ENCODE measurements at regions not wholly inside any gene's neighbourhood (a gene's known extent, or its start where the extent isn't known, plus 50 kb on each side); places are given as distances from the start of the nearest gene placed in this dataset.

DNA sequence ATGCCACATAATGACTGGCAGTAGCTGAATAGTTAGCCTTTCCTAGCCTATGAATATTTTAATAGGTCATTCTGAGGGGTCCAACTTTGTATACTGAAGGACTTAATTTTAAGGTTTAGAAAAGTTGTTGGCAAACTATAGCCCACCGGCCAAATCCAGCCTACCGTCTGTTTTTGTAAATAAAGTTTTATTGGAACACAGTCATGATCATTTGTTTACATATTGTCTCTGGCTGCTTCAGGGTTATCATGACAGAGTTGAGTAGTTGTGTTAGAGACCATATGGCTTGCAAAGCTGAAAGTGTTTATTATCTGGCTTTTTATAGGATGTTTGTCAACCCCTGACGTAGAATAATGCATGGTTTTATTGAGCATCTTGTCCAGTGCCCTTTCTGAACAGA, 73.4 kb downstream of the NTMT2 start:
- Histone ChIP-seq H3K4me1 (peaks cover 0 to 10% (median 0%) of the 10 kb centered on the region in 10 experiments; a peak in 7 of 20 replicates), H3K4me3 (no peak overlapping the region), H3K9me3 (replicated peaks in 1 of 11) (peaks cover 0 to 13% (median 0%) of the 10 kb centered on the region in 11 experiments; a peak in 6 of 22 replicates), H3K36me3 (no peaks in the 10 kb centered on the region), H4K20me1 (no peaks in the 10 kb centered on the region), H3K9ac (no peak overlapping the region), H3K27me3 (no peaks in the 10 kb centered on the region), H3K4me2 (no peak overlapping the region), H3K27ac (no peak overlapping the region)
- TF ChIP-seq Cebpa-rat (IDR thresholded peaks at IDR 0.05) = no peak

DNA sequence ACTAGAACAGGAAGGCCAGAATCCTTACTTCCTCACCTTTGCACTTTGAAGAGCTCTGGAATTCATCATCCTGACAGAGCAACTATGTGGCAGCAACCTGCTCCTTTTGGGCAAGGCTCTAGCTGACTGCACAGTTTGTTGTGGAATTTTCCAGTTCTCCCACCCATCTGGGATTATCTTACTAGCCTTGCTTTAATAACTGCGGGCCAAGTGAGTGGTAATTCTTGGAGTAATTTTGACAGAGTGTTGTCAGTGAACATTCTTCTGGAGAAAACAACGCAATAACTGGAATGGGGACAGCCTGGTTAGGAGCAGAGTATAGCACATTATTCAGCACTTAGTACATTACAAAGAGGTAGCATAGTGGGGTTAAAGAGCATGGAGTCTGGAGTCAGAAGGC, 75.3 kb downstream of the NTMT2 start:
- H3K9me3 ChIP-seq (replicated peaks in 1 of 11) = peaks cover 0 to 19% (median 0%) of the 10 kb centered on the region in 11 experiments; a peak in 6 of 22 replicates
- H3K4me3 ChIP-seq = no peak overlapping the region
- H3K27ac ChIP-seq = no peak overlapping the region
- no peaks in the 10 kb centered on the region for H3K27me3 ChIP-seq
- no peaks in the 10 kb centered on the region for H3K36me3 ChIP-seq
- no peak overlapping the region for H3K4me2 ChIP-seq
- TF ChIP-seq Cebpa-rat (IDR thresholded peaks at IDR 0.05) = no peak
- no peaks in the 10 kb centered on the region for H3K4me1 ChIP-seq
- H3K9ac ChIP-seq = no peak overlapping the region
- H4K20me1 ChIP-seq = no peaks in the 10 kb centered on the region

DNA sequence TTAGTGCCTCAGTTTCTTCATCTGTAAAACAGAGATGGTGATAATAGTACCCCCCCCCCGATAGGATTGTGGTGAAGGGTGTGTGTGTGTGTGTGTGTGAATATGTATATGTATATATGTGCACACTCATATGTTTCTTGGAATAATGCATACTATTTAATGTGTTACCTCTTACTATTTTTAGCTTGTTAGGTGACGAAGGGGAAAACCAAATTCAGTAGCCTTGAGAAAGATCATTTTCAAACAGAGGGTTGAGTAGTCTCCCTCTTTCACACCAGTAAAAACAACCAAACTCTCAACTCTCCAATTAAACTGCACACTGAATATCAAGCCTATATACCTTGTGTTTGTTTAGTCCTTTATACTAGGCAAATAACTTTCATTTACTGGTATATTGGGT, 75.7 kb downstream of the NTMT2 start:
- Histone ChIP-seq H3K36me3 (no peaks in the 10 kb centered on the region), H3K9ac (no peak overlapping the region), H3K27me3 (no peaks in the 10 kb centered on the region), H3K4me2 (no peak overlapping the region), H3K9me3 (replicated peaks in 1 of 11) (peaks cover 0 to 19% (median 0%) of the 10 kb centered on the region in 11 experiments; a peak in 6 of 22 replicates), H4K20me1 (no peaks in the 10 kb centered on the region), H3K4me1 (no peaks in the 10 kb centered on the region), H3K4me3 (no peak overlapping the region), H3K27ac (no peak overlapping the region)
- TF ChIP-seq Cebpa-rat (IDR thresholded peaks at IDR 0.05) = no peak

DNA sequence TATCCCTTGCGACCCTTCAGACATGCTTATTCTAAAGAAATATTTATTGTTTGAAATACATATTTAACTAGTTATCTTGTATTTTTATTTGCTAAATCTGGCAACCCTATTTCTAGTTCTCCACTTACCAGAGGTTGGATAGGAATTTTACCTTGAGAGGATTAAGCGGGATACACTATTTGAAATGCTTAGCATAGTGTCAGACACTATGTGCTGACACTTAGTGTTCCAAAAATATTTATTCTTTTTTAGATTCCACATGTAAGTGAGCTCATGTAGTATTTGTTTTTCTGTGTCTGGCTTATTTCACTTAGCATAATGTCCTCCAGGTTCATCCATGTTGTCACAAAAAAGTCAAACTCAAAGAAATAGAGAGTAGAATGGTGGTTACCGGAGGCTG, 78.7 kb downstream of the NTMT2 start:
- TF ChIP-seq Cebpa-rat (IDR thresholded peaks at IDR 0.05) = no peak
- Histone ChIP-seq H3K4me1 (no peaks in the 10 kb centered on the region), H3K9ac (no peak overlapping the region)

DNA sequence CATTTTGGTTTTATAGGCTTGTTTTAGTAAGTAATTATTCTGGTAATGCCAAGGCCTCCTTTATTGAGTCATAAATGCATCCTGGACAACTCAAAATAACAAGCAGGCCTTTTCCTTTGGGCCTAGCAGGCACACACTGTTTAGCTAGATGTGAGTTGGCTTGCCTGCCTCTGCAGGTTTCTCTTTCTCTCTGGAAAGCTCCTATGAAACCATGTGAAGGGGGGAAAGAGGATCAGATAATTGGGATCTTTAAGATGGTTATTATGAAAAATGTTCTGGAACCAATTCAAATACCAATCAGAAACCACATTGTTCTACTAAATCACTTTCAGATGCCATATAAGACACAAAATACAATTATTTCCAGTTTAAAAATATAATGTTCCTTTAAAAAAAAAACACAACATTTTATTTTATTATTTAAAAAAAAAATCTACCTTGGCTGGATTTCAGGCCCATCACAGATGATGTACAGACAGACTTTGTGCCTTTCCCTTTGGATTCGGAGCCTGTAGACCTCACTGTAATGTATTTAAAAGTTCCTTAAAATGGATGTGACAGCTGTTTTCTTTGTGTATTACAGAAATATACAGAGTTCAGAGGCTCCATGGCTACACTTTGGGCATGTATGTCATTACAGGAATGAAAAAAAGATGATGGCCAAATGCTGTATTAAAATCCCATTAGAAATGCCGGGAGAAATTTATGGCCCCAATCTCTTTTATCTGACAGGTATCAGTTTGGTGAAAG, 80.2 kb downstream of the NTMT2 start:
- Histone ChIP-seq H3K27ac (no peak overlapping the region), H3K4me1 (peaks cover 0 to 5% (median 4%) of the 10 kb centered on the region in 10 experiments; a peak in 13 of 20 replicates), H3K9me3 (replicated peaks in 1 of 11) (peaks cover 0 to 19% (median 0%) of the 10 kb centered on the region in 11 experiments; a peak in 6 of 22 replicates), H4K20me1 (no peaks in the 10 kb centered on the region), H3K27me3 (no peaks in the 10 kb centered on the region), H3K4me3 (no peak overlapping the region), H3K36me3 (no peaks in the 10 kb centered on the region), H3K9ac (no peak overlapping the region), H3K4me2 (no peak overlapping the region)
- TF ChIP-seq Cebpa-rat (IDR thresholded peaks at IDR 0.05) = no peak

More for the DNA sequence above, 78.7 kb downstream of the NTMT2 start:
- Histone ChIP-seq H3K9me3 (replicated peaks in 1 of 11) (peaks cover 0 to 19% (median 0%) of the 10 kb centered on the region in 11 experiments; a peak in 6 of 22 replicates), H4K20me1 (no peaks in the 10 kb centered on the region), H3K4me2 (no peak overlapping the region), H3K27ac (no peak overlapping the region), H3K4me3 (no peak overlapping the region), H3K36me3 (no peaks in the 10 kb centered on the region), H3K27me3 (no peaks in the 10 kb centered on the region)

DNA sequence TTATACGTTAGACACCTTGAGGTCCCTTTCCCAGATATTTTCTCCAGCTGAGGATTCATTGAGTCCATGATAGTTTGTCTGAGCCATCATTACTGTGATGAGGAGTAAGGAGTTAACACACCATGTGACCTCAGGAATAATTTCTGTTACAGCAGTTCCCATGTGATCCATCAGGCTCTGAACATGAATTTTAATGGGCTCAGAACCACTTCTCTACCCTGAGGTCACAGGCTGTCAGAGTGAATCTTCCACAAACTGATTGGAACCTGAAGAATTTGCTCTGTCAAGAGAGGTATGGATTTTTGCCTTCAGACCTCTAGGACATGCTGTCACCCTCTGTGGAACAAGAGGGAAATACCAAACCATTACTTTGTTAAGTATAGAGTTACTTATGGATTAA, 81.0 kb downstream of the NTMT2 start:
- TF ChIP-seq Cebpa-rat (IDR thresholded peaks at IDR 0.05) = no peak
- H3K4me2 ChIP-seq = no peak overlapping the region
- H4K20me1 ChIP-seq = no peaks in the 10 kb centered on the region
- H3K27me3 ChIP-seq = no peaks in the 10 kb centered on the region
- no peak overlapping the region for H3K9ac ChIP-seq
- H3K36me3 ChIP-seq = no peaks in the 10 kb centered on the region
- peaks cover 0 to 11% (median 9%) of the 10 kb centered on the region in 10 experiments; a peak in 13 of 20 replicates for H3K4me1 ChIP-seq
- no peak overlapping the region for H3K27ac ChIP-seq
- H3K4me3 ChIP-seq = no peak overlapping the region
- H3K9me3 ChIP-seq (replicated peaks in 1 of 11) = peaks cover 0 to 19% (median 0%) of the 10 kb centered on the region in 11 experiments; a peak in 6 of 22 replicates

DNA sequence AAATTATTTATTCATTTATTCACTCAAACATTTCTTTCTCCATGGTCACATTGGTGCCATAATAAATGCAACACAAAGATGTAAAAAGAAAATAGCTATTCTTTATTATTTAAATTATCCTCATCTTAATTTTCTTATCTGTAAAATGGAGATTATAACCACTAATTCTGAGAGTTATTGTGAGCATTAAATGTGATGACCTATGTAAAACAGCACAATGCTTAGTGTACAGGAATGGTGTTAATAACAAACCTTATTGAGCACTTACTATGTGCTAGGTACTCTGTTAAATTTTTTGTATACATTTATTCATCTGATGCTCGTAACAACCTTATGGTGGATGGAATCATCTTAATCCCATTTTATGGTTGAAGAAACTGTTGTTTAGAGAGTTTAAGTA, 84.6 kb downstream of the NTMT2 start:
- H3K4me1 ChIP-seq = peaks cover 0 to 11% (median 9%) of the 10 kb centered on the region in 10 experiments; a peak in 13 of 20 replicates
- no peaks in the 10 kb centered on the region for H3K36me3 ChIP-seq
- H3K9me3 ChIP-seq (replicated peaks in 1 of 11) = no peaks in the 10 kb centered on the region
- H3K4me3 ChIP-seq = no peak overlapping the region
- H3K9ac ChIP-seq = no peak overlapping the region
- H3K27ac ChIP-seq = no peak overlapping the region
- no peak for TF ChIP-seq Cebpa-rat (IDR thresholded peaks at IDR 0.05)
- peak overlapping the region in 1 of 11 experiments; percentile 54; a peak in 2 of 22 replicates for H3K4me2 ChIP-seq
- no peaks in the 10 kb centered on the region for H3K27me3 ChIP-seq
- no peaks in the 10 kb centered on the region for H4K20me1 ChIP-seq

DNA sequence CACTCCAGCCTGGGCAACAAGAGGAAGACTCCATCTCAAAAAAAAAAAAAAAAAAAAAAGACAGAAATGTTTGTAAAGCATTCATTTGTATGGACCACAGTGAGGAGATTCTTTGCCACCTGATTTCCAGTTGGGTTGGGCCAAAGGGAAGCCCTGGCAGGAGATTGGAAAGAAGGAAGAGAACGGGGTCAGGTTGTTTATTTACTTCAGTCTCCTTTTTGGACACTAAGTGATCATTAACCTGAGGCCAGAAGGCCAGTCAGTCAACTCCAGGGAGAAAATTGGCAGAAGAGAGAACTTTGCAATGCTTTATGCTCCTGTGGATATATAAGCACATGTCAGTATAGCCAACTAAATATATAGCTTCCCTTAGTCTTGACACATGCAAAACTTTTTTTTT, 85.9 kb downstream of the NTMT2 start:
- Histone ChIP-seq H3K4me2 (peak overlapping the region in 2 of 11 experiments; percentile 37 to 51; a peak in 3 of 22 replicates), H3K27ac (0 out of 22 replicates have a peak overlapping the region, but pooled peaks of 1 of the 11 experiments have one; percentile 26), H3K4me1 (peaks cover 0 to 11% (median 9%) of the 10 kb centered on the region in 10 experiments; a peak in 13 of 20 replicates), H3K9me3 (replicated peaks in 1 of 11) (no peaks in the 10 kb centered on the region), H3K27me3 (no peaks in the 10 kb centered on the region), H3K9ac (no peak overlapping the region), H3K36me3 (no peaks in the 10 kb centered on the region), H3K4me3 (no peak overlapping the region), H4K20me1 (no peaks in the 10 kb centered on the region)
- TF ChIP-seq Cebpa-rat (IDR thresholded peaks at IDR 0.05) = no peak

DNA sequence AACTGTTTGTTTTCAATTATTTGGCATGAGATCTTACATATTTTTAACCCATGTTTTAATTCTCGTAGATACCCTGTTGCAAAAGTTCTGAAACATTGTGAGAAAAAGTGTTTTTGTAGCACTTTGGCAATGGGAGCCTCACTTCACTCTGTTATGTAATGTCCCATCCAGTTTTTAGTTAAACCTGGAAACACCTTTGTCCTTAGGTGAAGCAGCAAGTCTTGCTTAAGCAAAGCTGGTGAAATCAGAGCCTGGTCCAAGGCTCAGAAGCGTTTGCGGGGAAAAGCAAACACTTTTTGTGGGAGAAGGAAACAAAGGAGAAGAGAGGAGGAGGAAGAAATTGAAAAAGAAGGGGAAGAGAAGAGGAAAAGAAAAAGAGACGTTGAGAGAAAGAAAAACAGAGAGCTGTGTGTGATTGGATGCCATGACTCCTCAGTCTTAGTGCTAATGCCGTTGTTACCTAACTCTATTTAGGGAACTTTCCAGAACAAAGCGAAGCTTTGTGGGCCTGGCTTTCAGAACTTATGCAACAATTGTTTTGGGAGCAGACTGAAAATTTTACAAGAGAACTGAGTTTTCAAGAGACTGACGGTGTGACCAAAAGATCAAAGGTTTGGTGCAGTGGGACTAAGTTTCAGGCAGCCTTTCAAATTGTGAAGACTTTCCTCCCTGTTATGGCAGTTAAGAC, 93.1 kb downstream of the NTMT2 start:
- H3K36me3 ChIP-seq = no peaks in the 10 kb centered on the region
- no peaks in the 10 kb centered on the region for H3K27me3 ChIP-seq
- H3K9ac ChIP-seq = no peak overlapping the region
- no peaks in the 10 kb centered on the region for H4K20me1 ChIP-seq
- no peak overlapping the region for H3K27ac ChIP-seq
- no peak overlapping the region for H3K4me2 ChIP-seq
- no peaks in the 10 kb centered on the region for H3K9me3 ChIP-seq (replicated peaks in 1 of 11)
- H3K4me3 ChIP-seq = no peak overlapping the region
- no peaks in the 10 kb centered on the region for H3K4me1 ChIP-seq
- TF ChIP-seq Cebpa-rat (IDR thresholded peaks at IDR 0.05) = no peak

All from BLaER1 treated with 17β-estradiol and CSF1 and Interleukin-3, amounts not matched to agents 10 nM and 100 nM (cell line).